SK-N-SH (cell line): ENCODE measurements at regions not wholly inside any gene's neighbourhood (a gene's known extent, or its start where the extent isn't known, plus 50 kb on each side); places are given as distances from the start of the nearest gene placed in this dataset.

Experiments
- CTCF ChIA-PET: fragments of 300-600, 350-600 bp; formaldehyde crosslinking; extraction: SDS; loops from one replicate; lab custom pipeline; 2021; lab: Yijun Ruan, JAX
- POLR2A ChIA-PET: fragments of 350-600 bp; sonication (Branson Sonifier 250); formaldehyde crosslinking; extraction: SDS; loops from one replicate; lab custom pipeline; 2020; ENCODE audit warnings: antibody characterized with exemption, inconsistent platforms; lab: Yijun Ruan, JAX
- DNase-seq: peaks from one replicate; pipeline ENCODE4 v3.0.0; 2012
- H2AFZ ChIP-seq: fragments of 200-600 bp; sonication (generic); 2 replicates; pipeline ENCODE4 v1.8.1; 2016; ENCODE audit warnings: antibody characterized with exemption, mild to moderate bottlenecking, low read depth
- H3F3A ChIP-seq: fragments of 200-600 bp; sonication (generic); replicated peaks from 2 replicates; pipeline ENCODE3; 2016; ENCODE audit warnings: antibody characterized with exemption, mild to moderate bottlenecking; ENCODE audit not compliant: insufficient read depth
- H3K27ac ChIP-seq, 2 experiments: fragments of 200-500 bp in 1 of 2; fragments of 200-600 bp in 1 of 2; sonication (Bioruptor generic) in 1 of 2; sonication (generic), shearing (Covaris generic) in 1 of 2; 2 replicates each; pipeline versions ENCODE4 v1.5.1 to v1.6.1; 2014 to 2016; ENCODE audit warnings: low read depth in 2 of 2, inconsistent platforms in 1 of 2, low read length in 1 of 2, mild to moderate bottlenecking in 1 of 2, mixed read lengths in 1 of 2
- H3K27me3 ChIP-seq: fragments of 200-600 bp; sonication (generic), shearing (Covaris generic); 2 replicates; pipeline ENCODE4 v1.6.1; 2016; ENCODE audit warnings: mixed run types; ENCODE audit not compliant: insufficient read depth
- H3K36me3 ChIP-seq, 2 experiments: fragments of 200-500 bp in 1 of 2; fragments of 200-600 bp in 1 of 2; sonication (Bioruptor generic) in 1 of 2; sonication (generic) in 1 of 2; replicated peaks in 1 of 2; 2 replicates each; pipeline versions ENCODE3 to v1.5.1; 2014 to 2016; ENCODE audit warnings: low read length in 1 of 2, mild to moderate bottlenecking in 1 of 2; ENCODE audit not compliant: insufficient read depth in 2 of 2, control insufficient read depth in 1 of 2
- H3K4me1 ChIP-seq, 2 experiments: fragments of 200-500 bp in 1 of 2; fragments of 200-600 bp in 1 of 2; sonication (Bioruptor generic) in 1 of 2; sonication (generic), shearing (Covaris generic) in 1 of 2; 2 replicates each; pipeline versions ENCODE4 v1.5.1 to v1.6.1; 2014 to 2016; ENCODE audit warnings: low read depth in 1 of 2, low read length in 1 of 2, mixed run types in 1 of 2; ENCODE audit not compliant: insufficient read depth in 2 of 2, control insufficient read depth in 1 of 2
- H3K4me2 ChIP-seq: fragments of 200-600 bp; sonication (generic), shearing (Covaris generic); 2 replicates; pipeline ENCODE4 v1.6.1; 2017; ENCODE audit warnings: mixed run types
- H3K4me3 ChIP-seq, 2 experiments: fragments of 200-500 bp in 1 of 2; fragments of 200-600 bp in 1 of 2; sonication (Bioruptor generic) in 1 of 2; sonication (generic), shearing (Covaris generic) in 1 of 2; 2 replicates each; pipeline versions ENCODE4 v1.5.1 to v1.8.1; 2014 to 2016; ENCODE audit warnings: low read depth in 2 of 2, inconsistent platforms in 1 of 2, low read length in 1 of 2, mild to moderate bottlenecking in 1 of 2, mixed read lengths in 1 of 2, moderate library complexity in 1 of 2
- H3K79me2 ChIP-seq: fragments of 200-600 bp; sonication (generic); 2 replicates; pipeline ENCODE4 v1.8.1; 2017; ENCODE audit warnings: mild to moderate bottlenecking; ENCODE audit not compliant: insufficient read depth
- H3K9ac ChIP-seq: fragments of 200-600 bp; sonication (generic); 2 replicates; pipeline ENCODE4 v1.6.1; 2017; ENCODE audit warnings: mixed run types
- H3K9me2 ChIP-seq: fragments of 200-600 bp; sonication (generic); 2 replicates; pipeline ENCODE4 v1.6.1; 2017; ENCODE audit warnings: mixed run types
- H3K9me3 ChIP-seq: fragments of 200-600 bp; sonication (generic); 2 replicates; pipeline ENCODE4 v1.6.1; 2017; ENCODE audit warnings: mixed run types, mild to moderate bottlenecking, moderate library complexity
- H4K20me1 ChIP-seq: fragments of 200-600 bp; sonication (generic); 2 replicates; pipeline ENCODE4 v1.6.1; 2017; ENCODE audit warnings: mild to moderate bottlenecking, mixed run types; ENCODE audit not compliant: insufficient read depth
- ELF1 ChIP-seq: IDR thresholded peaks from 2 replicates; pipeline ENCODE4 v1.4.0; 2012
- EP300 ChIP-seq, 2 experiments: IDR thresholded peaks; 2 replicates each; pipeline versions ENCODE4 v1.4.0 to v1.6.1; 2012; ENCODE audit warnings: borderline replicate concordance in 1 of 2, low read depth in 1 of 2, low read length in 1 of 2
- EZH2phosphoT487 ChIP-seq: fragments of 200-600 bp; sonication (generic); IDR thresholded peaks from 2 replicates; pipeline ENCODE4 v1.6.1; 2017; ENCODE audit warnings: low read depth, mixed run types, mild to moderate bottlenecking, antibody characterized with exemption, moderate library complexity, borderline replicate concordance
- FOSL2 ChIP-seq: IDR thresholded peaks from 2 replicates; pipeline ENCODE4 v1.4.0; 2012; ENCODE audit warnings: low read depth, mild to moderate bottlenecking, moderate library complexity, borderline replicate concordance
- GATA2 ChIP-seq: sonication (generic); formaldehyde crosslinking; IDR thresholded peaks from 2 replicates; pipeline ENCODE4 v1.5.0; 2020; ENCODE audit warnings: mild to moderate bottlenecking, missing genetic modification reagents
- MEF2A ChIP-seq: IDR thresholded peaks from 2 replicates; pipeline ENCODE4 v1.4.0; 2012; ENCODE audit warnings: low read depth, borderline replicate concordance
- MXI1 ChIP-seq: IDR thresholded peaks from 2 replicates; pipeline ENCODE4 v1.6.1; 2012; ENCODE audit warnings: mild to moderate bottlenecking, low read depth, low read length, improper control_type of control experiment
- NFIC ChIP-seq: IDR thresholded peaks from 2 replicates; pipeline ENCODE4 v1.4.0; 2012; ENCODE audit warnings: borderline replicate concordance
- POLR2AphosphoS5 ChIP-seq: IDR thresholded peaks from 2 replicates; pipeline ENCODE4 v1.6.1; 2012; ENCODE audit warnings: low read depth, low read length
- RFX5 ChIP-seq: IDR thresholded peaks from 2 replicates; pipeline ENCODE4 v1.6.1; 2012; ENCODE audit warnings: mild to moderate bottlenecking, improper control_type of control experiment, low read length
- TAF1 ChIP-seq: IDR thresholded peaks from 2 replicates; pipeline ENCODE4 v1.6.1; 2012; ENCODE audit warnings: low read depth, mild to moderate bottlenecking, low read length, moderate library complexity, borderline replicate concordance
- YY1 ChIP-seq: IDR thresholded peaks from 2 replicates; pipeline ENCODE4 v1.4.0; 2012; ENCODE audit warnings: low read depth, mild to moderate bottlenecking
- WGBS: methylation state at CpG from one replicate; pipeline ENCODE4 v1.1.6; 2017; ENCODE audit warnings: low lambda C conversion rate; 5-methylcytosine and 5-hydroxymethylcytosine counted together
- TF ChIP-seq, protein P1 (sequence below): IDR thresholded peaks from 2 replicates; pipeline ENCODE4 v1.6.1; 2012; ENCODE audit warnings: mild to moderate bottlenecking, low read depth, low read length, moderate library complexity
- TF ChIP-seq, protein P2 (sequence below): IDR thresholded peaks from 2 replicates; pipeline ENCODE4 v1.4.0; 2012; ENCODE audit warnings: low read depth, borderline replicate concordance
- TF ChIP-seq, protein P3 (sequence below): IDR thresholded peaks from 2 replicates; pipeline ENCODE4 v1.4.0; 2012; ENCODE audit warnings: low read depth, borderline replicate concordance

DNA sequence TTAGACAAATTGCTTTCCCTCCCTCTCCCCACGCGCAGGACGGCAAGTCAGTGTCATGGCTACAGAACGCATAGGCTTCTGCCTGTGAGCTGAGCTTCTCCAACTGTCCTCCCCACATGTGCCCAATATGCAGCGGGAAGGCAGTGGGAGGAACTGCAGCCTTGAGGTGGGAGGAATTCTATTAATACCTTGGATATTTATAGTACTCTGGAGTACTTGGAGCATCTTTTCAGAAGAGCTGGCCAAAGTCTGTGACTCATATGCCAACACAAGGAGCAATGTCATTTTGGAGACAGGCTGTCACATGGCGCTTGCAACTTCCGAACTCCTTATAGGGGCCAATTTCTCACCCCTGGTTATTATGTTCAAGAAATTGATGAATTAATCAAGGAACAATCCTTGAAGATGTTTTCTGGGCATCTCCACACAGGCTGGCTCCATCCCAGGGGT is 245.0 kb upstream of the SERP2 start:
- H3K79me2 ChIP-seq = no peaks in the 10 kb centered on the region
- no peaks in the 10 kb centered on the region for H4K20me1 ChIP-seq
- H3K4me1 ChIP-seq = peaks cover 2 to 6% of the 10 kb centered on the region in 2 experiments; a peak in 1 of 4 replicates
- no peak overlapping the region for H3K4me3 ChIP-seq
- H3F3A ChIP-seq = no peaks in the 10 kb centered on the region
- no peaks in the 10 kb centered on the region for H3K9me2 ChIP-seq
- peaks cover 8% of the 10 kb centered on the region; the same call in 1 of the 2 replicates for H3K9me3 ChIP-seq
- 0 out of 2 replicates have a peak, but pooled peaks have one; percentile 32 for TF ChIP-seq MEF2A
- TF ChIP-seq RFX5 = no peak
- ChIA-PET POLR2A (no interaction called here), CTCF (no interaction called here)
- no peak overlapping the region for H3K9ac ChIP-seq
- H3K36me3 ChIP-seq = no peaks in the 10 kb centered on the region
- H3K27ac ChIP-seq = no peak overlapping the region
- DNase-seq = no peak
- no peak overlapping the region for H3K4me2 ChIP-seq
- no peak overlapping the region for H2AFZ ChIP-seq
- no peaks in the 10 kb centered on the region for H3K27me3 ChIP-seq
- 85% methylated on average over 7 of the region's 7 CpGs for WGBS

DNA sequence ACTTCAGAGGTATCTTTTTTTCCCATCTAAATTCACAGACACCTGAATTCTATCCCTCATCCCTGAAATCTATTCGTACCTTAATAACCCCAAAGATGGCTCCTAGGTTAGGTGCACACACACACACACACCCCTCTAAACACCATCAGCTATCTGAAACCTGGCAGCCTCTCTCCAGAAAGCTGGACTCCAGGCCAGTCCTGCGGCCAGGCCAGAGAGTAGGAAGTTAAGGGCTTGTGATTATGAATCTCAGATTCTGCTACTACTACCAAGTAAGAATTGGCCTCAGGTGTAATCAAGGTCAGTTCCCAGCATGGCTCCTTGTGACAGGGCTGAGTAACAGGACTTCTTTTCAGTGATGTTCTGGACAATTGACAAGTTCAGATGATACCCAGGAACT is 244.2 kb upstream of the SERP2 start:
- Histone ChIP-seq H3K4me1 (peaks cover 2 to 6% of the 10 kb centered on the region in 2 experiments; a peak in 1 of 4 replicates), H3F3A (no peaks in the 10 kb centered on the region), H3K79me2 (no peaks in the 10 kb centered on the region), H3K36me3 (no peaks in the 10 kb centered on the region), H3K4me2 (no peak overlapping the region), H3K27me3 (no peaks in the 10 kb centered on the region), H3K9me3 (peaks cover 1% of the 10 kb centered on the region; the same call in 1 of the 2 replicates), H4K20me1 (no peaks in the 10 kb centered on the region), H3K9me2 (no peaks in the 10 kb centered on the region), H3K4me3 (no peak overlapping the region), H3K27ac (no peak overlapping the region), H2AFZ (no peak overlapping the region), H3K9ac (no peak overlapping the region)
- ChIA-PET POLR2A (no interaction called here), CTCF (interaction anchor here (1.2 kb wide), 1 partner anchor 205 kb away, joined by 3 read pairs; no protein-coding TSS in a partner anchor)
- 74% methylated on average over 2 of the region's 2 CpGs for WGBS
- TF ChIP-seq NFIC = no peak
- no peak for TF ChIP-seq TAF1
- DNase-seq = no peak

DNA sequence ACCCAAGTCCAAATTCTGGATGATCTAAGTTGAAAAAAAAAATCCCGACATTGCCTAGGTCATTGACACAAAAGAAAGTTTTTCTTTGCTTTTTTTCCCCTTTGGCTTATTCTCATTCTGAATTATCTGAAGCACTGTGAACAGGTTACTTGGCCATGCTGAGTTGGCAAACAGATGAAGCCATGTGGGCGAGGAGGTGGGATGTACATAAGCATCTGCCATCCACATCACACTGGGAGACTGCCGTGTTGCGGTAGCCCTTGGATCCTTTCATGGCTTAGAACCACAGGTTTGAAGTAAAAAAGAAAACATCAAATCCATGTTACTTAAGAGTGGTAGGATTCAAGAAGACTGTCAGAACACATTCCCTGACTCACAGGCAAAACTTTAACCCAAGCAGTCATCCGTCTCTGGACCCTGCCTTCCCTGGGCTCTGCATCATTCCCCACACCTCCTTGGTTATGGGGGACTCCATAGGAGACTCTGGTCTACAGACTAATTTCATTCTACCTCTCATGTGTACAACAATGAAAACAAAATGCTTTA is 242.5 kb upstream of the SERP2 start:
- Histone ChIP-seq H2AFZ (no peak overlapping the region), H3K4me1 (peaks cover 2 to 6% of the 10 kb centered on the region in 2 experiments; a peak in 1 of 4 replicates), H3K27me3 (no peaks in the 10 kb centered on the region), H3F3A (no peaks in the 10 kb centered on the region), H3K4me2 (no peak overlapping the region), H3K9me3 (no peaks in the 10 kb centered on the region), H3K4me3 (no peak overlapping the region), H3K79me2 (no peaks in the 10 kb centered on the region), H3K9ac (no peak overlapping the region), H3K36me3 (no peaks in the 10 kb centered on the region), H3K9me2 (no peaks in the 10 kb centered on the region), H3K27ac (no peak overlapping the region), H4K20me1 (no peaks in the 10 kb centered on the region)
- CTCF ChIA-PET = no interaction called here
- WGBS = 93% methylated on average over 5 of the region's 5 CpGs
- POLR2A ChIA-PET = no interaction called here
- no peak for DNase-seq
- TF ChIP-seq POLR2AphosphoS5 = no peak
- TF ChIP-seq, protein P1, sequence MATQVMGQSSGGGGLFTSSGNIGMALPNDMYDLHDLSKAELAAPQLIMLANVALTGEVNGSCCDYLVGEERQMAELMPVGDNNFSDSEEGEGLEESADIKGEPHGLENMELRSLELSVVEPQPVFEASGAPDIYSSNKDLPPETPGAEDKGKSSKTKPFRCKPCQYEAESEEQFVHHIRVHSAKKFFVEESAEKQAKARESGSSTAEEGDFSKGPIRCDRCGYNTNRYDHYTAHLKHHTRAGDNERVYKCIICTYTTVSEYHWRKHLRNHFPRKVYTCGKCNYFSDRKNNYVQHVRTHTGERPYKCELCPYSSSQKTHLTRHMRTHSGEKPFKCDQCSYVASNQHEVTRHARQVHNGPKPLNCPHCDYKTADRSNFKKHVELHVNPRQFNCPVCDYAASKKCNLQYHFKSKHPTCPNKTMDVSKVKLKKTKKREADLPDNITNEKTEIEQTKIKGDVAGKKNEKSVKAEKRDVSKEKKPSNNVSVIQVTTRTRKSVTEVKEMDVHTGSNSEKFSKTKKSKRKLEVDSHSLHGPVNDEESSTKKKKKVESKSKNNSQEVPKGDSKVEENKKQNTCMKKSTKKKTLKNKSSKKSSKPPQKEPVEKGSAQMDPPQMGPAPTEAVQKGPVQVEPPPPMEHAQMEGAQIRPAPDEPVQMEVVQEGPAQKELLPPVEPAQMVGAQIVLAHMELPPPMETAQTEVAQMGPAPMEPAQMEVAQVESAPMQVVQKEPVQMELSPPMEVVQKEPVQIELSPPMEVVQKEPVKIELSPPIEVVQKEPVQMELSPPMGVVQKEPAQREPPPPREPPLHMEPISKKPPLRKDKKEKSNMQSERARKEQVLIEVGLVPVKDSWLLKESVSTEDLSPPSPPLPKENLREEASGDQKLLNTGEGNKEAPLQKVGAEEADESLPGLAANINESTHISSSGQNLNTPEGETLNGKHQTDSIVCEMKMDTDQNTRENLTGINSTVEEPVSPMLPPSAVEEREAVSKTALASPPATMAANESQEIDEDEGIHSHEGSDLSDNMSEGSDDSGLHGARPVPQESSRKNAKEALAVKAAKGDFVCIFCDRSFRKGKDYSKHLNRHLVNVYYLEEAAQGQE = no peak
- no peak for TF ChIP-seq GATA2 (CRISPR knock-in tag)
- no peak for TF ChIP-seq EP300 (IDR thresholded peaks at IDR 0.05; ENCODE audit: borderline replicate concordance in 1 of 2, low read depth in 1 of 2, low read length in 1 of 2)
- no peak for TF ChIP-seq ELF1
- TF ChIP-seq EZH2phosphoT487 = no peak
- no peak for TF ChIP-seq MEF2A
- TF ChIP-seq, protein P2, sequence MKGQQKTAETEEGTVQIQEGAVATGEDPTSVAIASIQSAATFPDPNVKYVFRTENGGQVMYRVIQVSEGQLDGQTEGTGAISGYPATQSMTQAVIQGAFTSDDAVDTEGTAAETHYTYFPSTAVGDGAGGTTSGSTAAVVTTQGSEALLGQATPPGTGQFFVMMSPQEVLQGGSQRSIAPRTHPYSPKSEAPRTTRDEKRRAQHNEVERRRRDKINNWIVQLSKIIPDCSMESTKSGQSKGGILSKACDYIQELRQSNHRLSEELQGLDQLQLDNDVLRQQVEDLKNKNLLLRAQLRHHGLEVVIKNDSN = no peak
- no peak for TF ChIP-seq FOSL2
- TF ChIP-seq MXI1 = no peak
- TF ChIP-seq YY1 = no peak
- no peak for TF ChIP-seq NFIC
- TF ChIP-seq, protein P3, sequence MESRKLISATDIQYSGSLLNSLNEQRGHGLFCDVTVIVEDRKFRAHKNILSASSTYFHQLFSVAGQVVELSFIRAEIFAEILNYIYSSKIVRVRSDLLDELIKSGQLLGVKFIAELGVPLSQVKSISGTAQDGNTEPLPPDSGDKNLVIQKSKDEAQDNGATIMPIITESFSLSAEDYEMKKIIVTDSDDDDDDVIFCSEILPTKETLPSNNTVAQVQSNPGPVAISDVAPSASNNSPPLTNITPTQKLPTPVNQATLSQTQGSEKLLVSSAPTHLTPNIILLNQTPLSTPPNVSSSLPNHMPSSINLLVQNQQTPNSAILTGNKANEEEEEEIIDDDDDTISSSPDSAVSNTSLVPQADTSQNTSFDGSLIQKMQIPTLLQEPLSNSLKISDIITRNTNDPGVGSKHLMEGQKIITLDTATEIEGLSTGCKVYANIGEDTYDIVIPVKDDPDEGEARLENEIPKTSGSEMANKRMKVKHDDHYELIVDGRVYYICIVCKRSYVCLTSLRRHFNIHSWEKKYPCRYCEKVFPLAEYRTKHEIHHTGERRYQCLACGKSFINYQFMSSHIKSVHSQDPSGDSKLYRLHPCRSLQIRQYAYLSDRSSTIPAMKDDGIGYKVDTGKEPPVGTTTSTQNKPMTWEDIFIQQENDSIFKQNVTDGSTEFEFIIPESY = no peak
- no peak for TF ChIP-seq RFX5
